SH-SY5Y (cell line): ENCODE measurements at regions not wholly inside any gene's neighbourhood (a gene's known extent, or its start where the extent isn't known, plus 50 kb on each side); places are given as distances from the start of the nearest gene placed in this dataset.

Experiments used
- GATA2 ChIP-seq: IDR thresholded peaks from 2 replicates; pipeline ENCODE4 v1.6.1; 2011; ENCODE audit warnings: mild to moderate bottlenecking, low read depth, low read length
- GATA3 ChIP-seq: IDR thresholded peaks from 2 replicates; pipeline ENCODE4 v1.6.1; 2011; ENCODE audit warnings: low read depth, mild to moderate bottlenecking, low read length, moderate library complexity

GRCh38 chr7:86534641-86535040 is 109.1 kb upstream of the GRM3 start:
- TF ChIP-seq GATA2 (no peak), GATA3 (no peak)
